ENCODE measurements at regions not wholly inside any gene's neighbourhood (a gene's known extent, or its start where the extent isn't known, plus 50 kb on each side); places are given as distances from the start of the nearest gene placed in this dataset.
"Not testable (repeated sequence)": the region's sequence is repeated elsewhere in the genome, so short reads cannot be mapped to it uniquely, and the experiment has no call there.

- H3K4me3 Mint-ChIP-seq; H3K27ac Mint-ChIP-seq; H3K36me3 Mint-ChIP-seq (ENCODE audit: low read depth); POLR2A ChIA-PET; DNase-seq; H3K9me3 Mint-ChIP-seq: not testable (repeated sequence)
- Mint-ChIP-seq H3K27me3 (peaks cover 20% of the 10 kb centered on the region), H3K4me1 (peaks cover 12% of the 10 kb centered on the region)
- CTCF ChIA-PET, result interaction anchor here (1.5 kb wide), 1 partner anchor 8 kb away, joined by 7 read pairs; no protein-coding TSS in a partner anchor
Measured at GRCh38 chr17:30689266-30690000, 135.1 kb downstream of the CRLF3 start.

- H3K4me1 Mint-ChIP-seq; H3K9me3 Mint-ChIP-seq; POLR2A ChIA-PET; H3K27ac Mint-ChIP-seq; DNase-seq; H3K36me3 Mint-ChIP-seq (ENCODE audit: low read depth); H3K4me3 Mint-ChIP-seq: not testable (repeated sequence)
- H3K27me3 Mint-ChIP-seq, result peaks cover 14% of the 10 kb centered on the region
- CTCF ChIA-PET, result interaction anchor here (0.6 kb wide), 1 partner anchor 897 kb away, joined by 4 read pairs; no protein-coding TSS in a partner anchor
Measured at GRCh38 chr17:30686538-30687479, 137.7 kb downstream of the CRLF3 start.

GRCh38 chr17:30682280-30682679 lies 142.2 kb downstream of the CRLF3 start:
- CTCF ChIA-PET; H3K36me3 Mint-ChIP-seq (ENCODE audit: low read depth); DNase-seq; H3K4me3 Mint-ChIP-seq; H3K27ac Mint-ChIP-seq; POLR2A ChIA-PET; H3K9me3 Mint-ChIP-seq; H3K4me1 Mint-ChIP-seq: not testable (repeated sequence)
- H3K27me3 Mint-ChIP-seq, result peaks cover 16% of the 10 kb centered on the region

GRCh38 chr17:30680681-30681080 lies 143.8 kb downstream of the CRLF3 start:
- H3K27me3 Mint-ChIP-seq, H3K27ac Mint-ChIP-seq: not testable (repeated sequence)

GRCh38 chr17:30677550-30678249 lies 146.8 kb downstream of the CRLF3 start:
- CTCF ChIA-PET, result interaction anchor here (0.7 kb wide), 1 partner anchor 17 kb away, joined by 3 read pairs; no protein-coding TSS in a partner anchor
- no peak for DNase-seq
- Mint-ChIP-seq H3K27me3 (peaks cover 1% of the 10 kb centered on the region), H3K36me3 (ENCODE audit: low read depth) (no peaks in the 10 kb centered on the region), H3K9me3 (peaks cover 7% of the 10 kb centered on the region), H3K27ac (no peak overlapping the region), H3K4me3 (no peak overlapping the region), H3K4me1 (no peaks in the 10 kb centered on the region)
- POLR2A ChIA-PET, result no interaction called here

More at GRCh38 chr17:30680681-30681080, 143.8 kb downstream of the CRLF3 start:
- CTCF ChIA-PET, result interaction anchor here (1.4 kb wide), 1 partner anchor 35 kb away, joined by 3 read pairs; no protein-coding TSS in a partner anchor
- DNase-seq; H3K9me3 Mint-ChIP-seq; H3K4me3 Mint-ChIP-seq; H3K36me3 Mint-ChIP-seq (ENCODE audit: low read depth); H3K4me1 Mint-ChIP-seq; POLR2A ChIA-PET: not testable (repeated sequence)

- CTCF ChIA-PET; H3K27ac Mint-ChIP-seq; H3K4me3 Mint-ChIP-seq; H3K4me1 Mint-ChIP-seq; DNase-seq; H3K9me3 Mint-ChIP-seq; H3K27me3 Mint-ChIP-seq; POLR2A ChIA-PET; H3K36me3 Mint-ChIP-seq (ENCODE audit: low read depth): not testable (repeated sequence)
Measured at GRCh38 chr17:30675777-30676492, 148.6 kb downstream of the CRLF3 start.

GRCh38 chr17:30669217-30669649 lies 155.3 kb downstream of the CRLF3 start:
- H3K27me3 Mint-ChIP-seq; CTCF ChIA-PET; DNase-seq; H3K36me3 Mint-ChIP-seq (ENCODE audit: low read depth); POLR2A ChIA-PET; H3K27ac Mint-ChIP-seq; H3K4me3 Mint-ChIP-seq; H3K4me1 Mint-ChIP-seq; H3K9me3 Mint-ChIP-seq: not testable (repeated sequence)

- H3K27me3 Mint-ChIP-seq; H3K4me3 Mint-ChIP-seq; POLR2A ChIA-PET; H3K36me3 Mint-ChIP-seq (ENCODE audit: low read depth); DNase-seq; H3K9me3 Mint-ChIP-seq; H3K4me1 Mint-ChIP-seq; CTCF ChIA-PET: not testable (repeated sequence)
- peak overlapping the region; percentile 62 for H3K27ac Mint-ChIP-seq
Measured at GRCh38 chr17:30668360-30669181, 155.9 kb downstream of the CRLF3 start.

- H3K9me3 Mint-ChIP-seq; CTCF ChIA-PET; H3K4me1 Mint-ChIP-seq; DNase-seq; H3K27me3 Mint-ChIP-seq; H3K36me3 Mint-ChIP-seq (ENCODE audit: low read depth); H3K4me3 Mint-ChIP-seq; POLR2A ChIA-PET: not testable (repeated sequence)
- H3K27ac Mint-ChIP-seq, result peak overlapping the region; percentile 73
Measured at GRCh38 chr17:30667657-30668359, 156.7 kb downstream of the CRLF3 start.

GRCh38 chr17:30666838-30667656 lies 157.4 kb downstream of the CRLF3 start:
- DNase-seq; H3K27me3 Mint-ChIP-seq; H3K36me3 Mint-ChIP-seq (ENCODE audit: low read depth); H3K4me3 Mint-ChIP-seq; POLR2A ChIA-PET; H3K4me1 Mint-ChIP-seq; H3K9me3 Mint-ChIP-seq; CTCF ChIA-PET: not testable (repeated sequence)
- peak overlapping the region; percentile 31 for H3K27ac Mint-ChIP-seq
